ENCODE measurements at regions not wholly inside any gene's neighbourhood (a gene's known extent, or its start where the extent isn't known, plus 50 kb on each side); places are given as distances from the start of the nearest gene placed in this dataset.

DNA sequence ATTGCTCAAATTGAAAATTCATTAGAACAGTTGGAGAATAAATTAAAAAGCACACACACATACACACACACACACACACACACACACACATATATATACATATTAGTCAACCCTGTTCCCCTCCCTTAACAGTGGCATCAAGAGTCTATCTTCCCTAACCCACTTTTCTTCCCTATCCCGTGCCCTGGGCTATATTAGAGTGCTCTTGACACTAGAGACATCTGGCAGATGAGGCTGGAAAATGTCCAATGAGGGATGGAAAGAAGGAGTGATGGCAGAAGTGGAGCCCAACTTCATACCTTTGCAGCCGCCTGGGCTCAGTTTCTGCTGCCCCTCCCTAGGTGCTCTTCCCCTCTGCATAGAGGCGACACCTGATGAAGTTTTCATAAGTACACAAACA, 172.4 kb upstream of the NUDT4 start:
- no CpG with 5 or more reads among the region's 3 CpGs for WGBS (ENCODE audit: insufficient coverage, insufficient read length)
- H3K27ac ChIP-seq (ENCODE audit: low read length) = no peak overlapping the region
- no peaks in the 10 kb centered on the region for H3K9me3 ChIP-seq (ENCODE audit: control insufficient read depth, insufficient read depth, low read length)
- no peak for DNase-seq (ENCODE audit: low read depth, low spot score)
- no peak overlapping the region for H3K4me3 ChIP-seq (ENCODE audit: low read length)
- no peaks in the 10 kb centered on the region for H3K36me3 ChIP-seq (ENCODE audit: control insufficient read depth, insufficient read depth, low read length)
- H3K27me3 ChIP-seq (ENCODE audit: control insufficient read depth, insufficient read depth, low read length) = no peaks in the 10 kb centered on the region
- H3K4me1 ChIP-seq (ENCODE audit: control insufficient read depth, insufficient read depth, low read length) = no peaks in the 10 kb centered on the region

DNA sequence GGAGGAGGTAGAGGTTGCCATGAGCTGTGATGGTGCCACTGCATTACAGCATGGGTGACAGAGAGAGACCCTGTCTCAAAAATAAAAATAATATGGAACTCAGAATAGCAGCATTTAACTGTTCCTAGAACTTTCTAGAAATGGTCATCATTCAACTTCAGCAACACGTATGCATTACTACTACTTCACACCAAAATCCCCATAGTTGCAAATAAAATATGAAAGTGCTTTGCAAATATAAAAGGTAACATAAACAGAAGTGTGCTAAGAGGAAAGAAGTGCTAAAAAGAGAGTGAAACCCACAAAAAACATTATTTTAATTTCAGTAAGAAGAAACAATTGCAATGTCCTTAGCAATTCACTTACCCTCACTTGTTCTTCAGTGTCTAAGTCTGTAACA, 169.7 kb upstream of the NUDT4 start:
- Histone ChIP-seq H3K27ac (ENCODE audit: low read length) (no peak overlapping the region), H3K9me3 (ENCODE audit: control insufficient read depth, insufficient read depth, low read length) (no peaks in the 10 kb centered on the region), H3K4me3 (ENCODE audit: low read length) (no peak overlapping the region), H3K27me3 (ENCODE audit: control insufficient read depth, insufficient read depth, low read length) (no peaks in the 10 kb centered on the region), H3K36me3 (ENCODE audit: control insufficient read depth, insufficient read depth, low read length) (no peaks in the 10 kb centered on the region), H3K4me1 (ENCODE audit: control insufficient read depth, insufficient read depth, low read length) (no peaks in the 10 kb centered on the region)
- no CpG with 5 or more reads among the region's 1 CpG for WGBS (ENCODE audit: insufficient coverage, insufficient read length)
- DNase-seq (ENCODE audit: low read depth, low spot score) = no peak

DNA sequence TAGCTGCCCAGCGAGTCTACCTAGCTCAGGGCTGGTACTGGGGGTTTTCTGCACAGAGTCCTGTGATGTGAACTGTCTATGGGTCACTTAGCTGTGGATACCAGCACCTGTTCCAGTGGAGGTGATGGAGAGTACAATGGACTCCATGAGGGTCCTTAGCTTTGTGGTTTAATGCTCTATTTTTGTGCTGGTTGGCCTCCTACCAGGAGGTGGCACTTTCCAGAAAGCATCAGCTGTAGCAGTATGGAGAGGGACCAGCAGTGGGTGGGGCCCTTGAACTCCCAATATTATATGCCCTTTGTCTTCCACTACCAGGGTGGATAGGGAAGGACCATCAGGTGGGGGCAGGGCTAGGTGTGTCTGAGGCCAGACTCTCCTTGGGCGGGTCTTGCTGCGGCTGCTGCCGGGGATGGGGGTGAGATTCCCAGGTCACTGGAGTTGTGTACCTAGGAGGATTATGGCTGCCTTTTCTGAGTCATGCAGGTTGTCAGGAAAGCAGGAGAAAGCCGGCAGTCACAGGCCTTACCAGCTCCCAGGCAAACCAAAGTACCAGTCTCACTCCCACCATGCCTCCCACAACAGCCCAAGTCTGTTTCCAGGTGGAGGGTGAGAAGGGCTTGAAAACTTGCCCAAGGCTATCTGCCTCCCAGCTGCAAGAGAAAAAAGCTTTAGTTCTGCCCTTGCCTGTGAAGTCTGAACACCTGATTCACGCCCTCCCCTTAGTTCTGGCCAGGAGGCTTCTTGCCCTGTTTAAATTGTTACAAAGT, 163.0 kb upstream of the NUDT4 start:
- H3K4me1 ChIP-seq (ENCODE audit: control insufficient read depth, insufficient read depth, low read length) = no peaks in the 10 kb centered on the region
- WGBS (ENCODE audit: insufficient coverage, insufficient read length) = no CpG with 5 or more reads among the region's 6 CpGs
- H3K36me3 ChIP-seq (ENCODE audit: control insufficient read depth, insufficient read depth, low read length) = no peaks in the 10 kb centered on the region
- H3K27me3 ChIP-seq (ENCODE audit: control insufficient read depth, insufficient read depth, low read length) = no peaks in the 10 kb centered on the region
- no peak for DNase-seq (ENCODE audit: low read depth, low spot score)
- H3K27ac ChIP-seq (ENCODE audit: low read length) = no peak overlapping the region
- no peak overlapping the region for H3K4me3 ChIP-seq (ENCODE audit: low read length)
- no peaks in the 10 kb centered on the region for H3K9me3 ChIP-seq (ENCODE audit: control insufficient read depth, insufficient read depth, low read length)

DNA sequence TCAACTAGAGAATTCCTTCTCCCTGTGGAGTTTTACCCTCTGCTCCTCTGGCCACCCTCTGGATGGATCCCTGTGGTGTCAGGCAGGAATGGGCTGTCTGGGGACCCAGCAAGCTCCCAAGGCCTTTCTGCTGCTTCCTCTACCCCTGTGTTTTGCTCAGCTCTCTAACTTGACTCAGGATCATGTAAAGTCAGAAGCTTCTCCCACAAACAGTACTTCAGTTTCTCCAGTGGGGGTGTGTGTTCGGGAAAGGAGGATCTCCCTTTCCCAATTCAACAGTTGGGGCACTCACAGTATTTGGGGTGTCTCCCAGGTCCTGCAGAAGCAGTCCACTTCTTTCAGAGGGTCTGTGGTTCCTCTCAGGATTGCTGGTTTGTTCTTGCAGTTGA, 162.4 kb upstream of the NUDT4 start:
- no CpG with 5 or more reads among the region's 1 CpG for WGBS (ENCODE audit: insufficient coverage, insufficient read length)
- H3K4me3 ChIP-seq (ENCODE audit: low read length) = no peak overlapping the region
- no peaks in the 10 kb centered on the region for H3K9me3 ChIP-seq (ENCODE audit: control insufficient read depth, insufficient read depth, low read length)
- DNase-seq (ENCODE audit: low read depth, low spot score) = no peak
- H3K4me1 ChIP-seq (ENCODE audit: control insufficient read depth, insufficient read depth, low read length) = no peaks in the 10 kb centered on the region; the same call in 1 of the 2 replicates
- H3K36me3 ChIP-seq (ENCODE audit: control insufficient read depth, insufficient read depth, low read length) = no peaks in the 10 kb centered on the region
- H3K27me3 ChIP-seq (ENCODE audit: control insufficient read depth, insufficient read depth, low read length) = no peaks in the 10 kb centered on the region
- H3K27ac ChIP-seq (ENCODE audit: low read length) = no peak overlapping the region

DNA sequence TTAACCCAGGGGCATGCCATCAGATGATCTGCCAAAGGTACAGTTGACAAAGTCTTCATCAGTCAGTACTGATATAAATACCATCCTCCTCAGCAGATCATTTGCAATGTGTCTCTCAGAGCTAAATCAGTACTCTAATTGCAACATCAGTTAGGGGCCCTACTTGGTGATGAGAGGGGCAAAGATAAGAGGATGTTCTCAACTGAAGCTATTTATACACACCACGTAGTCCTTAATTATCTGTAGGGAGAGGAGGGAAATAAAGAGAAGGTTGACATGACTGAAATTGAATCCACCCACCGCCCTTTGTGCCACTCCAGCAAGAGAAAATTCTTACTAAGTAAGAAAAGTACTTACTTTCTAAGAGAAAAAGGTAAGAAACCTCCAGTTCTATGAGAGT, 157.8 kb upstream of the NUDT4 start:
- Histone ChIP-seq H3K36me3 (ENCODE audit: control insufficient read depth, insufficient read depth, low read length) (no peaks in the 10 kb centered on the region), H3K4me1 (ENCODE audit: control insufficient read depth, insufficient read depth, low read length) (no peaks in the 10 kb centered on the region; the same call in 1 of the 2 replicates), H3K27me3 (ENCODE audit: control insufficient read depth, insufficient read depth, low read length) (no peaks in the 10 kb centered on the region), H3K4me3 (ENCODE audit: low read length) (no peak overlapping the region), H3K27ac (ENCODE audit: low read length) (no peak overlapping the region), H3K9me3 (ENCODE audit: control insufficient read depth, insufficient read depth, low read length) (no peaks in the 10 kb centered on the region)
- no CpG with 5 or more reads among the region's 2 CpGs for WGBS (ENCODE audit: insufficient coverage, insufficient read length)
- no peak for DNase-seq (ENCODE audit: low read depth, low spot score)

DNA sequence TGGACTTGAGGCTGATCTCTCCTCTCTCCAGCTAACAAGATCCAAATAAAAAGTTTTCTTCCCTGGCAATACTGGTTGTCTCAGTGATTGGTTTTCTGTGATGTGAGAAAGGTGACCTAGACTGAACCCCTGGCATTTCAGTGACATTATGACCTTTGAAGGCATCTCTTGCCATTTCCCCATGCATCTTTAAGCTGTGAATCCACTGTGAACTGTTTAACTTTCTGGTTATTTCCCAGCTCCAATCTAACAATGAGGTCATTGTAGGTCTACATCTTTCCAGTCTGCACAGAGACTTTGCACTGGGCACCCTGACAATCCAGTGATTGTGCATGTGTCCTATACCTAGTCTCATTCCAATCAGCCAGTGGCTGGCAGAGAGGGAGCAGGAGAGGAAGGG, 155.9 kb upstream of the NUDT4 start:
- no peak overlapping the region for H3K4me3 ChIP-seq (ENCODE audit: low read length)
- H3K9me3 ChIP-seq (ENCODE audit: control insufficient read depth, insufficient read depth, low read length) = no peaks in the 10 kb centered on the region
- H3K36me3 ChIP-seq (ENCODE audit: control insufficient read depth, insufficient read depth, low read length) = no peaks in the 10 kb centered on the region
- H3K27ac ChIP-seq (ENCODE audit: low read length) = no peak overlapping the region
- DNase-seq (ENCODE audit: low read depth, low spot score) = no peak
- no peaks in the 10 kb centered on the region; the same call in 1 of the 2 replicates for H3K4me1 ChIP-seq (ENCODE audit: control insufficient read depth, insufficient read depth, low read length)
- no peaks in the 10 kb centered on the region for H3K27me3 ChIP-seq (ENCODE audit: control insufficient read depth, insufficient read depth, low read length)

DNA sequence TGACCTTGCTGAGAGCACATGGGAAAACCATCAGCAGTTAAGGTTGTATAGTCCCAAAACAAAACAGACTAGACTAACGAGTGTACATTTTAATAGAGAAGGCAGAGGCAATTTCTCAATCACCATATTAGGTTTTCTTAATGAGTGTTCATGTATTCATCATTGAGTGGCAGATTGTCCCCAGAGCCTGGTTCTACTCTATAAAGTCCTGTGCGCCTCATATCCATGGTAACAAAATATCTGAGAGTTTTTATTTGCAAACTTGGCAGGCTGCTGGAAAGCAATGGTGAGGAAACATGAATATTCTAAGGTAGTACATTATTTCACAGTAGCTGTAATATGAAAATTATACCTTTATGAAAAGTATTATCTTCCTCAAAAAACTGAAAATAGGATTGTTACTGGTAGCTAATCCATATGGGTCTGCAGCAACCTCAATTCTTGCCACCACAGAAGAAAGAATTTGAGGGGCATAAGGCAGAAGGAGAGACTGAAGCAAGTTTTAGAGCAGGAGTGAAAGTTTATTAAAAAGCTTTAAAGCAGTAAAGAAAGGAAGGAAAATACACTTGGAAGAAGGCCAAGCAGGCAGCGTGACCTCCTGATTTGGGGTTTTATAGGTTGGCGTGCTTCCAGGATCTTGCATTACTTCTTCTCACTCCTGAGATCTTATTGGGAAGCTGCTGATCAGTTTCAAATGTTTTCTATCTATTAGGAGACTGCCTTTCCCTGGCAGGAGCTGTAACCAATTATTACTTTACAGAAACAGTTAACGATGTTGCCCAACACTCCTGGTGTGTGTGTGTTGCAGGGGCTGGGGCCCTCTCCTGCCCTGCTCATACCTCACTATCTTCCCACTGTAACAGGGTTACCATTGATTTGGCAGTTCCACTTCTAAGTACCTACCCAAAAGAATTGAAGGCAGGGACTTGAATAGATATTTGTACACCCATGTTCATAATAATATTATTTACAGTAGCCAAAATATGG, 154.0 kb upstream of the NUDT4 start:
- Histone ChIP-seq H3K9me3 (ENCODE audit: control insufficient read depth, insufficient read depth, low read length) (no peaks in the 10 kb centered on the region), H3K36me3 (ENCODE audit: control insufficient read depth, insufficient read depth, low read length) (no peaks in the 10 kb centered on the region), H3K27me3 (ENCODE audit: control insufficient read depth, insufficient read depth, low read length) (no peaks in the 10 kb centered on the region), H3K4me3 (ENCODE audit: low read length) (no peak overlapping the region), H3K27ac (ENCODE audit: low read length) (no peak overlapping the region), H3K4me1 (ENCODE audit: control insufficient read depth, insufficient read depth, low read length) (no peaks in the 10 kb centered on the region; the same call in 1 of the 2 replicates)
- WGBS (ENCODE audit: insufficient coverage, insufficient read length) = no CpG with 5 or more reads among the region's 5 CpGs
- DNase-seq (ENCODE audit: low read depth, low spot score) = no peak

DNA sequence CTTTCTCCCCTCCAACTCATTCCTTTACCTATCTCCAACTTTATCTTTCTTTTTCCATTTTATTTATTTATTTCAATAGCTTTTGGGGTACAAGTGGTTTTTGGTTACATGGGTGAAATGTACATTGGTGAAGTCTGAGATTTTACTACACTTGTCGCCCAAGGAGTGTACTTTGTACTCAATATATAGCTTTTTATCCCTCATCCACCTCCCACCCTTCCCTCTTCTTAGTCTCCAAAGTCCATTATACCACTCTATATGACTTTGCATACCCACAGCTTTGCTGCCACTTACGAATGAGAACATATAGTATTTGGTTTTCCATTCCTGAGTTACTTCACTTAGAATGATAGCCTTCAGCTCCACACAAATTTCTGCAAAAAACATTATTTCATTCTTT, 152.6 kb upstream of the NUDT4 start:
- Histone ChIP-seq H3K27me3 (ENCODE audit: control insufficient read depth, insufficient read depth, low read length) (no peaks in the 10 kb centered on the region), H3K4me3 (ENCODE audit: low read length) (no peak overlapping the region), H3K9me3 (ENCODE audit: control insufficient read depth, insufficient read depth, low read length) (no peaks in the 10 kb centered on the region), H3K36me3 (ENCODE audit: control insufficient read depth, insufficient read depth, low read length) (no peaks in the 10 kb centered on the region), H3K4me1 (ENCODE audit: control insufficient read depth, insufficient read depth, low read length) (no peaks in the 10 kb centered on the region), H3K27ac (ENCODE audit: low read length) (no peak overlapping the region)
- WGBS (ENCODE audit: insufficient coverage, insufficient read length) = no CpG with 5 or more reads among the region's 2 CpGs
- DNase-seq (ENCODE audit: low read depth, low spot score) = no peak

DNA sequence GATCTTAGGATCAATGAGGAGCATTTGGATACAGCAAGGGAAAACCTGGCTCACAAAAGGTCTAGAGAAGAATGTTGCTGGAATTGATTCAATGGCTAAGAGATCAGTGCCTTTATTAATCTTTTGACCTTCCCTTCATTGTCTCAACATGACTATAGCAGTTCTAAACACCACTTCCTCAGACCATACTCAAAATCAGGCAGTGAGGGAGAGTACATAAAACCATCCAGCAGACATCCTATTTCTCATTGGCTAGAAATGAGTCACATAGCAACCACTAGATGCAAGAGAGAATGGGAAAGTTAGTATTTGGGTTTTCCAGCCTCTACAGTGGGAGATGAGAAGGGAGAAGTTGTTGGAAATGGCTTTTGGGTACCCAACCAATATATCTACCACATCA, 151.4 kb upstream of the NUDT4 start:
- H3K27ac ChIP-seq (ENCODE audit: low read length) = no peak overlapping the region
- H3K9me3 ChIP-seq (ENCODE audit: control insufficient read depth, insufficient read depth, low read length) = no peaks in the 10 kb centered on the region
- H3K27me3 ChIP-seq (ENCODE audit: control insufficient read depth, insufficient read depth, low read length) = no peaks in the 10 kb centered on the region
- H3K4me1 ChIP-seq (ENCODE audit: control insufficient read depth, insufficient read depth, low read length) = no peaks in the 10 kb centered on the region
- H3K4me3 ChIP-seq (ENCODE audit: low read length) = no peak overlapping the region
- no peaks in the 10 kb centered on the region for H3K36me3 ChIP-seq (ENCODE audit: control insufficient read depth, insufficient read depth, low read length)
- no peak for DNase-seq (ENCODE audit: low read depth, low spot score)

DNA sequence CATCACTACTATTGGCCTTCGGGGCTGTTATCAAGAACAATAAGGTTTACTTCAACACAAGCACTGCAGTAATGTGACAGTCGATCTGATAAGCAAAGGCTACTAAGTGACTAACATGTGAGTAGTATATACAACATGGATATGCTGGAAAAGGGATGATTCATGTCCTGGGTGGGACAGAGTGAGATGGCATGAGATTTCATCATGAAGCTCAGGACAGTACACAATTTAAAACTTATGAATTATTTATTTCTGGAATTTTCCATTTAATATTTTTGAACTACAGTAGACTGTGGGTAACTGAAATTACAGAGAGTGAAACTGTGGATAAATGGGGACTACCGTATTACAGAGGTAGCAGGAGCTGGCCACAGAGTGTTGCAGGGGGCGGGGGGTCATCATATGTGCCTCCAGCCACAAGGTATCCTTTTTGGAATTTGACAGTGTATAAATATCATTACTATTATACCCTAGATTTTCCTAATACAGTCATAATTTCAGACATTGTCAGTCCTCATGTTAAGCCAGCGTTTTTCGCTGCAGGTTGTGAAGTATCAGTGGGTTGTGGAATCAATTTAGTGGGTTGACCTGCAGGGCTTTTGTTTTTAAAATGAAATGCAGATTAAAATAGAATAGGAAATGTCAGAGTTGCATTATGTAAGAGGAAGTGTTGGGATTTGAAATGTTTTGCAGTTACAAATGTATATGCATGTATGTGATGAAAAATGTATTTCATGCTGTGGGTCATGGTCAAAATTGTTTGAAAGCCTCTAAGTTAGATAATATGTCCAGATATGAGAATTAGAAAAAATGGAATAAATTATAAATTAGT, 148.0 kb upstream of the NUDT4 start:
- no peak overlapping the region for H3K27ac ChIP-seq (ENCODE audit: low read length)
- H3K36me3 ChIP-seq (ENCODE audit: control insufficient read depth, insufficient read depth, low read length) = no peaks in the 10 kb centered on the region
- H3K4me3 ChIP-seq (ENCODE audit: low read length) = no peak overlapping the region
- no peaks in the 10 kb centered on the region for H3K9me3 ChIP-seq (ENCODE audit: control insufficient read depth, insufficient read depth, low read length)
- no CpG with 5 or more reads among the region's 6 CpGs for WGBS (ENCODE audit: insufficient coverage, insufficient read length)
- no peaks in the 10 kb centered on the region for H3K4me1 ChIP-seq (ENCODE audit: control insufficient read depth, insufficient read depth, low read length)
- H3K27me3 ChIP-seq (ENCODE audit: control insufficient read depth, insufficient read depth, low read length) = no peaks in the 10 kb centered on the region
- DNase-seq (ENCODE audit: low read depth, low spot score) = no peak

Data from iPS DF 6.9 (cell line).